Renal cortex interstitium (tissue), 11 donors: ENCODE measurements at regions not wholly inside any gene's neighbourhood (a gene's known extent, or its start where the extent isn't known, plus 50 kb on each side); places are given as distances from the start of the nearest gene placed in this dataset.
"Not testable (repeated sequence)": the region's sequence is repeated elsewhere in the genome, so short reads cannot be mapped to it uniquely, and the experiment has no call there.

Source experiments
- DNase-seq, 11 donors: peaks; one replicate each; pipeline ENCODE4 v3.0.0-alpha.2; 2013; ENCODE audit warnings: low read depth in 9 of 11, low spot score in 4 of 11; ENCODE audit errors: extremely low read depth in 1 of 11

GRCh38 chr1:58836408-58836807, 52.6 kb upstream of the JUN start:
- DNase-seq: no peak

GRCh38 chr1:58837886-58838285, 54.0 kb upstream of the JUN start:
- no peak for DNase-seq

GRCh38 chr1:58839147-58839795, 55.4 kb upstream of the JUN start:
- no peak for DNase-seq

GRCh38 chr1:58839846-58840835, 56.3 kb upstream of the JUN start:
- DNase-seq: no peak

GRCh38 chr1:58841455-58841854, 57.6 kb upstream of the JUN start:
- no peak for DNase-seq

GRCh38 chr1:58842941-58843340, 59.1 kb upstream of the JUN start:
- DNase-seq: no peak

- no peak for DNase-seq
Observed at GRCh38 chr1:58844176-58844575, 60.3 kb upstream of the JUN start.

- DNase-seq: no peak
Observed at GRCh38 chr1:58845942-58846341, 62.1 kb upstream of the JUN start.

GRCh38 chr1:58848818-58849411, 65.1 kb upstream of the JUN start:
- no peak for DNase-seq

GRCh38 chr1:58849551-58849950, 65.7 kb upstream of the JUN start:
- DNase-seq: no peak

GRCh38 chr1:58850636-58851035, 66.8 kb upstream of the JUN start:
- DNase-seq: no peak

- no peak for DNase-seq
Observed at GRCh38 chr1:58852731-58853485, 69.1 kb upstream of the JUN start.

- no peak for DNase-seq
Observed at GRCh38 chr1:58854576-58854975, 70.7 kb upstream of the JUN start.

- peak in 1 of 11 donors; percentile 33 for DNase-seq
Observed at GRCh38 chr1:58855274-58856165, 71.7 kb upstream of the JUN start.

GRCh38 chr1:58856281-58856680, 72.4 kb upstream of the JUN start:
- not testable (repeated sequence) for DNase-seq

- peak in 2 of 11 donors; percentile 35 to 46 for DNase-seq
Observed at GRCh38 chr1:58857680-58858673, 74.1 kb upstream of the JUN start.

GRCh38 chr1:58859769-58860485, 76.1 kb upstream of the JUN start:
- no peak for DNase-seq
